ACHN (cell line): ENCODE measurements at regions not wholly inside any gene's neighbourhood (a gene's known extent, or its start where the extent isn't known, plus 50 kb on each side); places are given as distances from the start of the nearest gene placed in this dataset.
"Not testable (repeated sequence)": the region's sequence is repeated elsewhere in the genome, so short reads cannot be mapped to it uniquely, and the experiment has no call there.

ENCODE experiments used
- DNase-seq: peaks from one replicate; pipeline ENCODE4 v3.0.0-alpha.2; 2015
- in situ Hi-C: cut with HindIII; loops from 2 replicates; pipeline ENCODE4 v1.10.0; 2017; ENCODE audit warnings: low sequenced_read_pairs, low pct_ligation_motif_present, low pct_unique_long_range_greater_than_20kb

DNA sequence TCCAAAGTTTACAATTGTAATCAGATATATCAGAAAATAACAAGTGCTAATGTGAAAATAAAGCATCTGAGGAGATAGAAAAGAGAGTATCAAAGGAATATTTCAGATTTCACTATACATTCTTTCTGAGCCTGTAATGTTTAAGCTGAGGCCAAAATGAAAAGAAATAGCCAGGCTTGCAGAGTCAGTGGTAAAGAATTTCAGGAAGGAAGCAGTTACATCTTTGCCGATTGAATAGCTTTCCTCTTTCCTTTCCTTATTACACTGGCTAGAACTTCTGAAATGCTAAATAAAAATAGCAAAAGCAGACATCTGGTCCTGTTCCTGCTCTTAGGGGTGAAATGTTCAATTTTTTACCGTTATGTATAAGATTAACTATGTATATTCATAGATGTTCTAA lies 1441.6 kb upstream of the PCDH7 start:
- in situ Hi-C loops, result no loop called here

DNA sequence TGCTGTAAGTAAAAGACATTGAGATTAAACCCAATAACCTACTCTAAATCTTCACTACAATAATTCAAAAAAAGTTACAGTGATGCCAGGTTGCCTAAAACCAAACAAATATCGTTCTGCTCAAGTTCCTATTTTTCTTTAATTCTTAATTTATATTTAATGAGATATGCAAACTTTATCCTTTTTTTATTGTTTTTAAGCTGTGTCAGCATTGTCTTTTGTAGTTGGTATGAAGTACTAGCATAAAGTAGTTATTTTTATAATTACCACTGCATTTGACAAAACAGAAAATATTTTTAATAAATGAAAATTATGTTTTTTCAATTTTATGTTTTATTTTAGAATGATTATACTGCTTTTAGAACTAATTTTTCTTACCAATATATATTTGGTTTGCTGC lies 1431.1 kb upstream of the PCDH7 start:
- in situ Hi-C loops, result no loop called here
- DNase-seq, result no peak

More for the DNA sequence above, 1441.6 kb upstream of the PCDH7 start:
- DNase-seq, result no peak

DNA sequence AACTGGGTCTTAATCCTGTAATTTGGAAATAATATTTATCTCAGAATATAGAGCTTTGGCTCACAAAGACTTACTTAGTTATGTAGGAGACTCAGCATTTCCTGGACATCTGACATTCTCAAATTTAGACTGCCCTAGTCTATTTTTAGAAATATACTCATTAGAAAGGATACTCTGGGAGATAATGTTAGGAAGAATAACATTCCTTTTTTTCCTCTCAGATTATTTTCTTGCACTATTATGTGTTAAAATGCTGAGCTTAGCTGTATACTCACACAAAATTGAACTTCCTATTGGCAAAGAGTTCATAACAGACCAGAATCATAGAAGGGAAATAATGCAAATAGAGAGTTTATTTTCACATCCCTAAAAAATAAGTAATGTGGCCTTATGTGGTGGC lies 1424.9 kb upstream of the PCDH7 start:
- in situ Hi-C loops, result no loop called here
- DNase-seq, result no peak

DNA sequence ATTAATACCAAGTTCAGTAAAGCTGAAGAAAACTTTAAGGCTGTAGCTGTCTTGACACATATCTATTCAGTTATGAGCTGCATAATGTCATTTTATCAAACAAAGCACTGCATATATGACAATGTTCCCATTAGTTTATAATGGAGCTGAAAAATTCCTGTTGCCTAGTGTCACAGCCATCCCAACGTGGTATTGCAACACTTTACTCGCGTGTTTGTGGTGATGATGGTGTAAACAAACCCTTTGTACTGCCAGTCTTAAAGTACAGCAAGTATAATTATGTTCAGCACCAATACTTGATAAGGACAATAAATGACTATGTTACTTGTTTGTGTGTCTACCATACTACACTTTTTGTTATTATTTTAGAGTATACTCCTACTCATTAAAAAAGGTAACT lies 1415.6 kb upstream of the PCDH7 start:
- DNase-seq, result no peak
- in situ Hi-C loops, result no loop called here

DNA sequence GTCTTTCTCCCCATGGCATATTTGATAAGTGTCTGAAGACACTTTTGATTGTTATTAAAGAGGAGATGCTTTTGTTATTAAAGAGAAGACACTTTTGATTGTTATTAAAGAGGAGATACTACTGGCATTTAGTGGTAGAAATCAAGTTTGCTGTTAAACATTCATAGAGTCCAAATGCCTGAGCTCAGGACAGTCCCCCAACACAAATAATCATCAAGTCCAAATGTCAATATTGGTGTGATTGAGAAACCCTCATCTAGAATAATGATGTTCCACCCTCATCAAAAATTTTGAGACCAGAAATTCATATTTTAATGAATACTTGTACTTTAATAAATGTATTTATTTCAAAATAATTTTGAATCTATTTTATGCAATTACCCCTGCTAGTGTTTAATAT lies 1412.9 kb upstream of the PCDH7 start:
- no peak for DNase-seq
- in situ Hi-C loops, result no loop called here

DNA sequence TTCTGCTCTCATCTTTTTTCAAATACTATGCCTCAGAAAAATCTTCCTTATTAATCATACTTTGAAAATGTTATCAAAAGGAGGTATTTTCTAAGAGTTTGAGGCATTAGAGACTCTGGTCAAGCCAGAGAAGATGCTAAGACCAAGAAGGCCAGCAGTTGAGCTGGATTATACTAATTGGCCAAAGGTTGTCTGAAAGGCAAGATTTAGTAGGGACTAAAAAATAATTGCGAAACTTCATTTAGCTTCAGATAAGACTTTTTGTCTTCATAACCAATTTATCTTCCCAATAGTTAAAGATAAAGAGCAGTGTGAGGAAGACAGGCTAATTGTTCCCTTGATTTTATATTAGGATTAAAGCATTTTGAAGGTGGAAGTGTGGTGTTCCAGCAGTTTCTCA lies 1412.4 kb upstream of the PCDH7 start:
- in situ Hi-C loops, result no loop called here
- DNase-seq, result no peak

DNA sequence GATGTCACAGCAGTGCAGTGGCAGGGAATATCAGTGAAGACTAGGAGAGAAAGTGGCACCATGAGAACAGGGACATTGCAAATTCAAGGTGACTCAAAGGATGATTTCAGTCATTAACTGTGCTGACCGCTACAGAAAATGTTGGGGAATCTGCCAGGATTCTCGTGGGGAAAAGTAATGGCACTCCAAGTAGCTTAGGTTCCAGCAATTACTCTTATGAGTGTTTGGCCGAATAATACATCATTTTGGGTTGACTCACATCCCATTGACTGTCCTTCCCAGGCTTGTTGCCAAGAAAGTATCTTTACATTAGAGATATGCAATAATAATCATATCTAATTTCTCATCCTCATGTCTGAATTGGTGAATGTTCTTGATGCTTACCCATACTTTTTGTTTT lies 1411.1 kb upstream of the PCDH7 start:
- no peak for DNase-seq
- in situ Hi-C loops, result no loop called here

DNA sequence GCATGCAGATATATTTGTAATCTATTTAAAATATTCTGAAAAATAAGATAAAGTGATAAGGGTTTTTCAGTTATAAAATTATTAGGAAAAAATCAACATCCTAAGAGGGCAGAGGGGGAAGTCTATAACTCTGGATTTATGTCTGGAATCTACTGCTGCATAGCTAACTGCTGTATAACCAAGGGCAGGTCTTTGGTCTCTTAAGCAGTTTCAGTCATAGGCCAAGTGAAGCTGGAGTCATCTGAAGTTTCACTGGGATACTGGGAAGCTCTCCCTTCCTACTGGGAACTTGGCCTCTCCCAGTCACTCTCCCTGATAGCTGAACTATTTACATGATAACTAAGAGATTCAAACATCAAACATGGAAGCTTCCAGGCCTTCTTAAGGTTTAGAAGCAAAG lies 1409.9 kb upstream of the PCDH7 start:
- in situ Hi-C loops, result no loop called here
- no peak for DNase-seq

DNA sequence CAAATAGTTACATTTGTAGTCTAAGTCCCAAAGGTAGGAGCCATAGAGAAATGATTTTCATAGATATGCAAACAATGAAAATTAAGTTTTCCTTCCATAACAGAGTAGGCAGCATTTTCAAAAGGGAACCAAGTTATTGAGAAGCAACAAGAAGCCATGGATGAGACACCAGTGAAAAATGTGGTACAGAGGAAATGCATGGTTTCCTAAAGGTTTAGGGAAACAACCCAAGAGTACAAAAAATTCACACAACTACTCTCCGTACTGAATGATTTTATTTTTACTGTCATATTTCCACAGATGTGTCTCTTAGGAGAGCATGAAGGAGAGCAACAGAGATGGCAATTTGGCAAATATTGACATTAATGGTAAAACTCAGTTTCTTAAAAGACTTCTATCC lies 1408.9 kb upstream of the PCDH7 start:
- in situ Hi-C loops, result no loop called here
- DNase-seq, result no peak

DNA sequence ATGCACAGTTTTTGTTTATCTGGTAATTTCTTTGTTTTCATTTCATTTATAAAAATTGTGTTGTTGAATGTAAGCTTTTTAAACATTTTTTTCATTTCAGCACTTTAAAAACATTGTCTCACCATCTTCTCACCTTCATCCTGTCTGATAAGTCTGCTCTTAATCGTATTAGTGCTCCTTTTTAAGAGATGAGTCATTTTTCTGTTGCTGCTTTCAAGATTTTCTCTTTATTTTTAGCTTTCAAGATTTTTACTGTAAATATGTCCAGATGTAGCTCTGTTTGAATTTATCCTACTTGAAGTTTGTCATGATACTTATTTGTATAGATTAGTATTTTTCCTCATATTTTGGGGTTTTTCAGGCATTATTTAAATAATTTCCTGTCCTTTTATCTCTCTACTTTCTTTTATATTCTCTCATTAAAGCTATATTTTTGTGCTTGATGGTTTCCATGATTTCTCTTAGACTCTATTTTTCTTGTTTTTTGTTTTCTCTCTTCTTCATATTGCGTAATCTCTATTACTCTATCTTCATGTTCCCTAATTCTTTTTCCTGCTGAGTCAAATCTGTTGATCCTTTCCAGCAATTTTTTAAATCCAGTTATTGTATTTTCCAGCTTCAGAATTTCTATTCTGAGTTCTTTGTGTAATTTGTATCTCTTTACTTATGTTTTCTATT lies 1400.4 kb upstream of the PCDH7 start:
- in situ Hi-C loops, result no loop called here
- no peak for DNase-seq

DNA sequence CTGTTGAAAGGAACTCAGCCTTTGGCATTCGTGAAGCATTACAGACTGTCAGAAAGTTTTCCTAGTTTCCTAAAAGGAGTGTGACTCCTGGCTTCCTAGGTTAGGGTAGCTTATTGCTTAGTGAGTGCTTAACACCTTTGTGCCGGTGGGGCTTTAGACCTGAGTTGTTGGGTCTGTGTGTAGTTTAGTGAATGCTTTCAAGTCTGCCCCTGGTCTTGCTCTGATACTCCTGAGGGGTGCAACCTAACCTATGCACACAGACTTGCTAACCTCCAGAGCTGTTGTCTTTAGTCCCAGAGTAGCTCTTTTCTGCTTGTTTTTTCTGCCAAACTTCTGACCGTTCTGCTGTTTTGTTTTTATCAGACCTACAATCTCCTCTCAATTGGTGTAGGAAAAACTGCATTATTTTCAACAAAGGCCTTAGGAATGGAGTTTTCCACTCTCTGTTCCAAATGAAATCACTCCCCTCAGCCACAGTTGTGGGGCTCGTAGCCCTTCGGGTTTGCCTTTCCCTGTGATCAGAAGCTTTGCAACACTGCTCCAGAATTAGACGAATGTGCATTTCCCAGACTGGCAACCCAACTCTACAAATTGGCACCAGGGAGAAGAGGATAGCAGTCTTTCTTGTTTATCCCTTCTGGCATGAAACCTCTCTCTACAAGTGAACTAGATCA lies 1399.1 kb upstream of the PCDH7 start:
- in situ Hi-C loops, result no loop called here
- no peak for DNase-seq

DNA sequence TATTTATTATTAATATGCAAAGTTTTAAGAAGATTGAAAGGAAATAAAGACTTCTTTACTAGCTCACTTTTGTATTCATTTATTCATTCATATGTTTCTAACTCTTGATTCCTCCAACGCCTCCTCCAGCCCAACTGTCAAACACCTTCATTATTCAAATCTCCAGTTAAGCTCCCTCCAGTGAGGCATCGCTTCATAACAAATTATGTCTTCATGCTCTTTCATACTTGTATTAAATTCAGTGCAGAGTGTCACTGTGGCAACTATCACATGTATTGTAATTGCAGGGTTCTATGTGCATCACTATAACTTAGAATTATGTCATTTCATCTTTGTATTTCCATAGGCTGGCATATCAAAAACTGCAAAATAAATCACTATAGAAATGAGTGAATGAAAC lies 1394.2 kb upstream of the PCDH7 start:
- no peak for DNase-seq
- in situ Hi-C loops, result no loop called here

DNA sequence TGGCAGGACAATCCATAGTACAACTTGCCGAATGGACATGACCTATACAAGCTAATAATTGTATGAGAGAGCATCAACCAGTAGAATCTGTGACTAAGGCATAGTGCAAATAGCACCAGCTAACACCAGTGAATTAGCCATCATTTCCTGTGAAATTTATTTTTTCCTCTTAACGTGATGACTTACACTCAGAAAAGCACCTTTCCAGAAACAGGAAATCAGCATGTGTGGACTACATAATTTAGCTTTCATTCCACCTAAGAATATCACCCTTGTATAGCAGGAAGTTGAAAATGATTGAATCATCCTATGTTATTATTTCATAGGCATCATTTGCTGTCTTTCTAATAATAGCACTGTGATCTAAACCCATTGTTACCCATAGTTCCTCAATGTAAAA lies 1393.4 kb upstream of the PCDH7 start:
- no peak for DNase-seq
- in situ Hi-C loops, result no loop called here

DNA sequence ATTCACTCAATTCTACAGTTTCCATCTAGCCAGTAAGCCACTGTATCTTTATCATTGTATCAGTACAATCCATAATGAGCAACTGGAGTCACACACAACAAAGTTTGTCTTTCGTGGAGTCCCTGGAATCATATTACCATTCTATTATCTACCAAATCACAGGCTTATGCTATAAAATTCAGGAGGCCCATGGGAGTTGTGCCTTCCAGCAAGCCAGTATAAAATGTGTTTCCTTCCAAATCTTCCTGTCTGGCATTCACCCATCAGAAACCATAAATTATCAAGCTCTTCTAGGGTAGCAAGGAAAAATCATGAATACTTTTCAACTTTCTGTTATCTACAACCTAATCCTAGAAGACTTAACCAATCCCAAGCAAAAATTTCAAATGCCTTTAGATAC lies 1383.3 kb upstream of the PCDH7 start:
- in situ Hi-C loops, result no loop called here
- DNase-seq, result no peak

DNA sequence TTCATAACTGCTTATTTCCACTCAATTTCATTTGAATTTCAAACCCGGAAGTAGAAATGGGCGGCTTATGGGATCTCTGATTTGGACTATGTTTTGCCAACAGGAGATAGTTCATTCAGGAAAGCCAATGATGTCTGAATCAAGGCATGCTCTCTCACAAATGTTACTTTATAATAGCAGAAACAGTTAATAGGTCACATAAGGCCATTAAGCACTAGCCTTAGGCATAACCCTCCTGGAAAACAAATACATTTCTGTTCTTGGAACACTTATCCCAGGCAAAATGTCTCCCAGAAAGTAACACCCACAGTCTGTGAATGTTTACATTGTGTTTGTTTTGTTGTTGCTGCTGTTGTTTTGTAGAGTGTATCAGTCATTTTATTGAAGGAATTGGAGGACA lies 1347.2 kb upstream of the PCDH7 start:
- DNase-seq, result no peak
- in situ Hi-C loops, result no loop called here

DNA sequence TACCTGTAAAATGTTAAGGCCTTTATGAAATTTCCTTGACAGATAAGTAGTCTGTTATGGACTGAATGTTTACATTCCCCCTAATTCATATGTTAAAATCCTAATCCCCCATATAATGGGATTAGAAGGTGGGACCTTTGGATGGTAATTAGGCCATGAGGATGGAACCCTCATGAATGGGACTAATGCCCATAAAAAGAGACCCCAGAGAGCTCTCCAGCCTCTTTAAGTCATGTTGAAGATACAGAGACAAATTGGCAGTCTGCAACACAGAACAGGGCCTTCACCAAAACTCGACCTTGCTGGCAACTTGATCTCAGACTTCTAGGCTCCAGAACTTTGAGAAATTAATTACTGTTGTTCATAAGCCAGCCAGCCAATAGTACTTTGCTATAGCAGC lies 1344.5 kb upstream of the PCDH7 start:
- in situ Hi-C loops, result no loop called here
- no peak for DNase-seq

DNA sequence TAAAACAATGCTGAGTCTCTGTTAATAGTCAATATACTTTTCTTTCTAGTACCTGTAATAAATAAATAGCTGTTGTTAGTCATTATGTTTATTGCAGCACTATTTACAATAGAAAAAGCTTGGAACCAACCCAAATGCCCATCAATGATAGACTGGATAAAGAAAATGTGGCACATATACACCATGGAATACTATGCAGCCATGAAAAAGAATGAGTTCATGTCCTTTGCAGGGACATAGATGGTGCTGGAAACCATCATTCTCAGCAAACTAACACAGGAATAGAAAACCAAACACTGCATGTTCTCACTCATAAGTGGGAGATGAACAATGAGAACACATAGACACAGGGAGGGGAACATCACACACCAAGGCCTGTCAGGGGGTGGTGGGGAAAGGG lies 1341.9 kb upstream of the PCDH7 start:
- DNase-seq, result not testable (repeated sequence)

DNA sequence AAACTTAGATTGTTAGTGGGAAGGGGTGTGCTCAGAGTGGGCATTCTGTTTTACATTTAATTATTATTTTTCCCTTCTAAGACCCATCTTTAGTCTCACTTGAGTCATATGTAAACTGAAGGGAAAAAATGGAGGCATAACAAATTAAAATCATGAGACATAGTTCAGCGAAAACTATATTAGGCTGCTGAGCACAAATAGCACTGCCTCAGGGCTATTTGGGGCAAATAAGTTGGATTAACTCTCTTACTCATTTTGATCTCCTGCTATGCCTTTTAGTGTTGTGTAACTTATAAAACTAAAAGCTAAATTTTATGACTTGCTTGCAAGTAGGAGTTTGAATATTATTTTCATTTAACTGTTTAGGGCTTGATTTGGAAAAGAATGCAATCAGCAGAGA lies 1329.2 kb upstream of the PCDH7 start:
- DNase-seq, result no peak
- in situ Hi-C loops, result no loop called here

More for the DNA sequence above, 1341.9 kb upstream of the PCDH7 start:
- in situ Hi-C loops, result not testable (repeated sequence)

DNA sequence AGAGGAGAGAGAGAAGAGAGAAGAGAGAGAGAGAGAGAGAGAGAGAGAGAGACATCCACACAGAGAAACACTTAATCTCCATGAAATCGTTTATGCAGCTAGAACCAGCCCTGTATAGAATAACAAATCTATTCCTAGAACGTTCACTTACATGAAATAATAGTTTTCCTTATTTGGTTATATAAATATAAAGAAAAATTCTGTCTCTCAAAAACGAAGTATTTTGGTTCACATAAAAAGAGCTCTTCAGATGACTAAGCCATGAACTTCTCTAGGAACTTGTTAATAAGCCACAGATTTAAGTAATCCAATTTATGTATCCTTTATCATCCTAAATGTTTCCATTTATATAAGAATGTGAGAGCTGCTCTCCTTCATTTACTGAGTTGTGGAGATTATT lies 1315.1 kb upstream of the PCDH7 start:
- no peak for DNase-seq
- in situ Hi-C loops, result no loop called here

DNA sequence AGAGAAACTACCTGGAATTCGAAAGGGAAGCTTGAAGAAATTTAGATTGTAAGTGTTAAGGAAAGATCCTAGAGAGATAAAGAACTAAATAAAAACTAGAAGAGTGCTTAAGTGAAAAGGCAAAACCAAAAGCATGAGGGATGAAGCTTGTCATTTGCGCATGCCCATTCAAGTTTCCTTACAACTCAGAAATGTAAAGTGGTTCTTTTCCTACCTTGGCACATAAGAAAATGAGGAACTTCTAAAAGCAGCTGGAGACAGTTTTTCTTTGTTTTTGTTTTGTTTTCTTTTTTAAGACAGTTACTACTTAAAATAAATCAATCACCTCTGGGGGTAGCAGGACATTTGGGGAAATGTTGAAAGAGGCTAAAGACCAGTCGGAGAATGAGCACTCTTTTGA lies 1304.4 kb upstream of the PCDH7 start:
- in situ Hi-C loops, result no loop called here
- DNase-seq, result no peak
